PC-9 (cell line): ENCODE measurements at regions not wholly inside any gene's neighbourhood (a gene's known extent, or its start where the extent isn't known, plus 50 kb on each side); places are given as distances from the start of the nearest gene placed in this dataset.

Experiments used
- CTCF ChIP-seq: fragments of 200-600 bp; sonication (generic); conservative IDR thresholded peaks from 2 replicates; pipeline ENCODE4 v1.6.1; 2017; ENCODE audit warnings: mixed run types, antibody characterized with exemption, mild to moderate bottlenecking, moderate library complexity
- EZH2 ChIP-seq: fragments of 200-600 bp; sonication (generic); IDR thresholded peaks from 2 replicates; pipeline ENCODE4 v1.8.0; 2017; ENCODE audit warnings: antibody characterized with exemption, low read depth

DNA sequence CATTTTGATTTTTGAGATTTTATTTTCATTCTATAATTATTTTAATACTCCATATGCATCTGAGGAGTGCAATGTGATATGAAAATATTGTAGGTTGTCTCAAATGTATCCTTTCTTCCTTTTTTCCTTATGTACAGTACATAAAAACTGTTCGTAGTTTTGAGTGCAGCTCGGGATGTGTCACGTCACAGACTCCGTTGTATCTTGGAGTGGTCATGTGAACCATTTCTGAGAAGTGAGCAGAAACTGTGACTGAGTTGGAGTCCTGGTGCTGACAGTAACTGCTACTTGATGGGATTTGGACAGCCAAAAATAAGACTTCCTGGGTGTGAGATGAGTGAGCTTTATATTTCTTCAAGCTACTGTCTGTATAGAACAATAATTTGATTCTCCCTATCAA lies 761.4 kb upstream of the MAN1A1 start:
- TF ChIP-seq CTCF, result no peak
- TF ChIP-seq EZH2, result no peak
